ENCODE measurements at regions not wholly inside any gene's neighbourhood (a gene's known extent, or its start where the extent isn't known, plus 50 kb on each side); places are given as distances from the start of the nearest gene placed in this dataset.

GRCh38 chr5:145283141-145283810 lies 551.9 kb downstream of the PRELID2 start:
- TF ChIP-seq CTCF (IDR thresholded peaks at IDR 0.05): no peak

DNA sequence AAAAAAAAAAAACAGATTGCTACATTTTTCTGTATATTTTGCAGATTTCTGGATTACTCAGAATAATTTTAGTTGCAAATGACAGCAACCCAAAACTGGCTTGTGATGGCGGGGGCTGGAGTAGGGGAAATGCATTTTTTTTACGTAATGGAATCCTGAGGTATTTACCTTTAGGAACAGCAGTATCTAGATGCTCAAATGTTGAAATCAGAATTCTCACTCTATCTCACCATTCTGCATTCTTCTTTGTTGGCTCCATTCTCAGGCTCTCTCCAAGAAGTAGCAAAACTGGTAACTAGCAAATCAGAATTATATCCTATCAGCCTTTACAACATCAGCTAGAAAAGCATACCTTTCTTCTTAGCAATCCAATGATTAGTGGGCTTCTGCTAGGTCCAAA lies 554.3 kb downstream of the PRELID2 start:
- TF ChIP-seq CTCF (IDR thresholded peaks at IDR 0.05): no peak

- TF ChIP-seq CTCF (IDR thresholded peaks at IDR 0.05): no peak
Measured at GRCh38 chr5:145280214-145280613, 554.9 kb downstream of the PRELID2 start.

DNA sequence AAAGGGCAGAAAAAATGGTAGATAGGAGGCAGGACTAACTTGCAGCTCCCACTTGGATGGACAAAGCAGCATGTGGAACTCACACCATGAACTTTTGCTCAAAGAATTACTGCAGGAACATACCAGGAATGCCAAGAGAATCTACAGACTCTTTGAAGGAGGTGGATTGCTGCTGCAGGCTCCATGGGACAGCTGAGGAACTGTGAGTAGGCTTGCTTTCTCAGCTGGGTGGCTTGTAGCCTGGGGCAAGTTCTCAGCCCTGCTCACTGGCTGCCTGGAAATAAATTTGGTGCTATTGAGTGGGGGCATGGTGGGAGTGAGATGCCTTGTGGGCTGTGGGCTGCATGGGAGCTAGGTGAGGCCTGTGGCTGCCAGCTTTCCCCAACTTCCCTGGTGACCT lies 574.5 kb downstream of the PRELID2 start:
- no peak for TF ChIP-seq CTCF (IDR thresholded peaks at IDR 0.05)

- TF ChIP-seq CTCF (IDR thresholded peaks at IDR 0.05): no peak
Measured at GRCh38 chr5:145247745-145248040, 587.4 kb downstream of the PRELID2 start.

- TF ChIP-seq CTCF (IDR thresholded peaks at IDR 0.05): no peak
Measured at GRCh38 chr5:145246961-145247744, 588.0 kb downstream of the PRELID2 start.

- no peak for TF ChIP-seq CTCF (IDR thresholded peaks at IDR 0.05)
Measured at GRCh38 chr5:145246379-145246778, 588.8 kb downstream of the PRELID2 start.

Measured in LNCAP (cell line).